Dendritic cell treated with granulocyte-macrophage colony-stimulating factor and Interleukin-4, amounts not matched to agents 40 ng/mL and 50 ng/mL, for 4 days (primary cell): ENCODE measurements at regions not wholly inside any gene's neighbourhood (a gene's known extent, or its start where the extent isn't known, plus 50 kb on each side); places are given as distances from the start of the nearest gene placed in this dataset.
"Not testable (repeated sequence)": the region's sequence is repeated elsewhere in the genome, so short reads cannot be mapped to it uniquely, and the experiment has no call there.

Source experiments
- H3K27ac Mint-ChIP-seq: one replicate; pipeline ENCODE4 v1.8.0; 2022; ENCODE audit warnings: mild to moderate bottlenecking, mixed read lengths
- H3K27me3 Mint-ChIP-seq: one replicate; pipeline ENCODE4 v1.8.0; 2022; ENCODE audit warnings: mild to moderate bottlenecking, mixed read lengths
- H3K36me3 Mint-ChIP-seq: one replicate; pipeline ENCODE4 v1.8.0; 2022; ENCODE audit warnings: low read depth, mixed read lengths
- H3K4me1 Mint-ChIP-seq: one replicate; pipeline ENCODE4 v1.8.0; 2022; ENCODE audit warnings: low read depth, mixed read lengths
- H3K4me3 Mint-ChIP-seq: one replicate; pipeline ENCODE4 v1.8.0; 2022; ENCODE audit warnings: mild to moderate bottlenecking, moderate library complexity, mixed read lengths
- H3K9me3 Mint-ChIP-seq: one replicate; pipeline ENCODE4 v1.8.0; 2022; ENCODE audit warnings: mixed read lengths
- intact Hi-C: fragments of 100-400 bp; cut with micrococcal nuclease; formaldehyde crosslinking; loops from one replicate; pipeline ENCODE4 v1.15.0; 2022

DNA sequence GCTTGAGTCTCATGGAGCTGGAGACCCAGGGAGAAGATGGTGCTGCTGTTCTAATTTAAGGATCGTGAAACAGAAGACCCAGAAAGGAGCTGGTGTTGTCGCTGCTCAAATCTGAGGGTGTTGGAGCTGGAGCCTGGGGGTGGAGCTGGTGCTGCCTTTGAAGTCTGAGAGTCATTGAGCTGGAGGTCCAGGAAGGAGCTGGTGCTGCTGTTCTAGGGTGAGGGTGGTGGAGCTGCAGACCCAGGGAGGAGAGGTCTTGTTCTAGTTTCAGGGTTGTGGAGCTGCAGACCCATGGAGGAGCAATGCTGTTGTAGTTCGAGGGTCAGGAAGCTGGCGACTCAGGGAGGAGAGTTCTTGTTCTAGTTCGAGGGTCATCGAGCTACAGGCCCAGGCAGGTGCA lies 84.1 kb upstream of the ZNF479 start:
- no peaks in the 10 kb centered on the region for H3K27me3 Mint-ChIP-seq

DNA sequence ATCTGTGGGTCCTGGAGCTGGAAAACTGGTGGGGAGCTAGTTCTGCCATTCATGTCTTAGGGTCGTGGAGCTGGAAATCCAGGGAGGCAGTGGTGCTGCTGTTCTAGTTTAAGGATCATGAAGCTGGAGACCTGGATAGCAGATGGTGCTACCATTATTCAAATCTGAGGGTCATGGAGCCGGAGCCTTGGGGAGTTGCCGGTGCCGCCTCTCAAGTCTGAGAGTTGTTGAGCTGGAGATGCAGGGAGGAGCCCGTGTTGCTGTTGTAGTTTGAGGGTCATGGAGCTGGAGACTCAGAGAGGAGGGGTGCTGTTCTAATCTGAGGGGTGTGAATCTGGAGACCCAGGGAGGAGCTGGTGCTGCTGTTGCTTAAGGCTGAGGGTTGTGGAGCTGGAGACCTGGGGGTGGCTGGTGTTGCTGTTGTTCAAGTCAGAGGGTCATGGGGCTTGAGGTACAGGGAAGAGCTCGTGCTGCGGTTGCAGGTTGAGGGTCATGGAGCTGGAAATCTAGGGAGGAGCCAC lies 86.0 kb upstream of the ZNF479 start:
- Mint-ChIP-seq H3K9me3 (peaks cover 82% of the 10 kb centered on the region), H3K27me3 (no peaks in the 10 kb centered on the region), H3K27ac (no peak overlapping the region), H3K4me1 (no peaks in the 10 kb centered on the region), H3K4me3 (no peak overlapping the region), H3K36me3 (no peaks in the 10 kb centered on the region)
- intact Hi-C loops: no loop called here

More for the DNA sequence above, 84.1 kb upstream of the ZNF479 start:
- H3K9me3 Mint-ChIP-seq: peaks cover 77% of the 10 kb centered on the region
- H3K4me1 Mint-ChIP-seq: no peaks in the 10 kb centered on the region
- no peak overlapping the region for H3K27ac Mint-ChIP-seq
- H3K36me3 Mint-ChIP-seq: no peaks in the 10 kb centered on the region
- H3K4me3 Mint-ChIP-seq: no peak overlapping the region
- intact Hi-C loops: no loop called here

DNA sequence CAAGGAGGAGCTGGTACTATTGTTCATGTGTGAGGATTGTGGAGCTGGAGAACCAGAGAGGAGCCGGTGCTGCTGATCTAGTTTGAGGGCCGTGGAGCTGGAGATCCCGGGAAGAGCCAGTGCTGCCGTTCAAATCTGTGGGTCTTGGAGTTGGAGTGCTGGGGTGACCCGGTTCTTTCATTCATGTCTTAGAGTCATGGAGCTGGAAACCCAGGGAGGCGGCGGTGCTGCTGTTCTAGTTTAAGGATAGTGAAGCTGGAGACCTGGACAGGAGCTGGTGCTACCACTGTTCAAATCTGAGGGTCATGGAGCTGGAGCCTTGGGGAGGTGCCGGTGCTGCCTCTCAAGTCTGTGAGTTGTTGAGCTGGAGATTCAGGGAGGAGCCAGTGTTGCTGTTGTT lies 88.5 kb upstream of the ZNF479 start:
- intact Hi-C loops: no loop called here
- Mint-ChIP-seq H3K4me1 (no peaks in the 10 kb centered on the region), H3K36me3 (no peaks in the 10 kb centered on the region), H3K27ac (no peak overlapping the region), H3K27me3 (no peaks in the 10 kb centered on the region), H3K4me3 (no peak overlapping the region), H3K9me3 (peaks cover 85% of the 10 kb centered on the region)

DNA sequence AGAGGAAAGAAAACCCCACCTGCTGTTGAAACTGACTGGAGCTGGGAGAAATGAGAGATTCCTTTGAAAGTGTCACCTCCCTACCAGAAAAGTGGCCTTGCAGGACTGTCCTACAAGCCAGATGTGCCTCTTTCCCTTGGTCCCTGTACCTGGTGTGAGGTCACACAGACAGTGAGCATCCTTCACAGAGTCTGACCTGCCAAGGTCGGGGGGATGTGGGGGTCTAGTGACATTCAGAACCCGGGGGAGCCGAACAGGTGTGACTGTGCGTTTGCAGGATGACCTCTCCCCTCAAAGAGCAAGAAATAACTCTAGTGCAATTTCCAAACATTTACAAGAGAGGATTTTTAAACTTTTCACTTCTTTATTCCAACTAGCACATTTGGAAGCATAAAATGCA lies 93.4 kb upstream of the ZNF479 start:
- intact Hi-C loops: no loop called here
- no peaks in the 10 kb centered on the region for H3K4me1 Mint-ChIP-seq
- no peak overlapping the region for H3K27ac Mint-ChIP-seq
- no peak overlapping the region for H3K4me3 Mint-ChIP-seq
- peaks cover 85% of the 10 kb centered on the region for H3K9me3 Mint-ChIP-seq
- no peaks in the 10 kb centered on the region for H3K36me3 Mint-ChIP-seq
- no peaks in the 10 kb centered on the region for H3K27me3 Mint-ChIP-seq

DNA sequence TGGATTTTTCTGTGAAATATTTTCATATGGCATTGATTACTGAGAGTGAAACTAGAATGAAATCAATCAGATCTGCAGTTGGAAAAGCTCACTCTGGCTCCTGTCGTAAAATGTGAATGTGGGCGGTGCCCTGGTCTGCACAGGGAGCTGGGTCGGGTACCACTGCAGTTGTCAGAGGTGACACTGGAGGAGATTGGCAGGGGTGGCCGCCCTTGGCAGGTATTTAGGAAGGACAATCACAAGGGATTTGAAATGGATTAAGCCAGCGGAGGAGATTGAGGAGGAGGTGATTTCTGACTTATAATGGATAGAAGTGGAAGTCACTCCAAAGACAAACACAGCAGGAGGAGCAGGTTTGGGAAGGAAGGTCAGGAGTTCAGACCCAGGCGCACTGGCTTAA lies 109.0 kb upstream of the ZNF479 start:
- H3K4me1 Mint-ChIP-seq, H3K27ac Mint-ChIP-seq, H3K4me3 Mint-ChIP-seq, intact Hi-C loops, H3K27me3 Mint-ChIP-seq, H3K36me3 Mint-ChIP-seq: not testable (repeated sequence)
- H3K9me3 Mint-ChIP-seq: peaks cover 79% of the 10 kb centered on the region

DNA sequence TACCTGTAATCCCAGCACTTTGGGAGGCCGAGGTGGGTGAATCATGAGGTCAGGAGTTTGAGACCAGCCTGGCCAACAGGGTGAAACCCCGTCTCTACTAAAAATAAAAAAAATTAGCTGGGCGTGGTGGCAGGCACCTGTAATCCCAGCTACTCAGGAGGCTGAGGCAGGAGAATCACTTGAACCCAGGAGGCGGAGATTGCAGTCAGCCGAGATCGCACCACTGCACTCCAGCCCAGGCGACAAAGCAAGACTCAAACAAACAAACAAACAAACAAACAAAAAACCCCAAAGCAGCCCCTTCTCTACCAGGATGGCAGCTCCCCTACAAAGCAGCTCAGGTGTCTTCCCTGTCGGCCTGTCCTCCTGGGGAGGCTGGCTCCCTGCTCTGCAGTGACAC lies 111.3 kb upstream of the ZNF479 start:
- H3K9me3 Mint-ChIP-seq: peaks cover 87% of the 10 kb centered on the region
- H3K4me1 Mint-ChIP-seq, intact Hi-C loops: not testable (repeated sequence)

DNA sequence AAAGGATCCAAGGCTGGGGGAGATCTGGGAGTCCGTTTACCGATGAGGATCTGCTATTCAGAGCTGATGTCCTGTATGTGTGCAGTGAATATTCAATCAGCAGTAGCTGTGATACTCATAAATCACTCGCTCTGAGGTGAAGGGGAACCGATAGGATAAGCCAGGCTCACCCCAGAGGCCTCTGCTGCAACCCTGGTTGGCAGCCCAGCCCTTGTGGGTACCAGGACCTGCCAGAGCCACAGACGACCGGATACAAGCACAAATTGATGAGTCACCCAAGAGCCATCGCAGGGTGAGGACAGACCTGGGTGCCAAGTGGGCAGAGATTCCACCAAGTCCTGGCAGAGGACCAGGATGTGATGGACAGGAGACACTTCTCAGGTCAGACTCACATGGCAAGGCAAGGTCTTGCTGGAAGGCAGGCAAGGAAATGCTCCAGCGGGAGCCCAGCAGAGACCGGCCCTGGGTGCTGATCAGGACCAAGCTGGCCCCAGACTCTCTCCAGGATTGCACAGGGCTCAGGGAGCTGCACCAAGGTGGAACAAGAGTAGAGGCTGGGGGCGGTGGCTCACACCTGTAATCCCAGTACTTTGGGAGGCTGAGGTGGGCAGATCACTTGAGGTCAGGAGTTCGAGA lies 112.2 kb upstream of the ZNF479 start:
- H3K4me1 Mint-ChIP-seq, H3K36me3 Mint-ChIP-seq, H3K27me3 Mint-ChIP-seq, H3K4me3 Mint-ChIP-seq, intact Hi-C loops, H3K27ac Mint-ChIP-seq: not testable (repeated sequence)
- H3K9me3 Mint-ChIP-seq: peaks cover 88% of the 10 kb centered on the region

More for the DNA sequence above, 111.3 kb upstream of the ZNF479 start:
- not testable (repeated sequence) for H3K36me3 Mint-ChIP-seq, H3K4me3 Mint-ChIP-seq, H3K27me3 Mint-ChIP-seq, H3K27ac Mint-ChIP-seq

DNA sequence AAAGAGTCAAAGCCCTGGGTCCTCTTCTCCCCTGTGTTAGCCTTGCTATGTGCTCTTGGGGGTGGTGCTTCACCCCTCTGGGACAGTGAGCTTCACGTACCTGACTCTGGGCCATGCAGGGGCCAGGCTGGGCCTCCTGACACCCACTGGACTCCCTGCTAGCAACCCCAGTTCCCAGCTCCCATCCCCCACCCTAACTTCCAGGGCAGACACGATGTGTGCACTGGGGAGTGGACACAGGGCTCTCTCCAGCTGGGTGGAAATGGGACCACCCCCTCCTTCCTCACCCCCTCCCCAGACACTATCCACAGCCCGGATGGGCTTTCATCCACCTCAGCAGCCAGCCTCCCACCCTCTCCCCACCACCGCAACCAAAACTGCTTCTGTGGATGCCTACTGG lies 113.0 kb upstream of the ZNF479 start:
- H3K27me3 Mint-ChIP-seq: no peaks in the 10 kb centered on the region
- no peaks in the 10 kb centered on the region for H3K36me3 Mint-ChIP-seq
- H3K9me3 Mint-ChIP-seq: peaks cover 95% of the 10 kb centered on the region
- no peak overlapping the region for H3K4me3 Mint-ChIP-seq
- H3K4me1 Mint-ChIP-seq: no peaks in the 10 kb centered on the region
- intact Hi-C loops: no loop called here
- no peak overlapping the region for H3K27ac Mint-ChIP-seq

DNA sequence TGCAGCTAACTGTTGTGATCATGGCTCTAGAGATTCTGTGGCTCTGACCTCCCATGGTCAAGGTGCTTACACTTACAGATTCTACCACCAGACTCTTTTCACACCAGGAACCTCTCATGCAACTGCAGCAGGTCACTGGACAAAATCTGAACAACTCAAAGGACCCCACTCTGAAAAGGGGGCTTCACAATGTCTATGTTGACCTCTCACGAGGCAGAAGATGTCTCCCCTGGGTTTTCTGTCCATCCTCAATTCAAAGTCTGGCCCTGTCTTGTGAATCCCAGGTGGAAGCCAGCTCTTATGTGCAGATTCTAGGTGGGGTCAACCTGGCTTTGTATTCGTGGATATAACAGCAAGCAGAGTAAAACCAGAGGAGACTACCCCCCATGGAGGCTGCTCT lies 118.6 kb upstream of the ZNF479 start:
- peaks cover 80% of the 10 kb centered on the region for H3K9me3 Mint-ChIP-seq
- intact Hi-C loops: no loop called here
- no peak overlapping the region for H3K27ac Mint-ChIP-seq

DNA sequence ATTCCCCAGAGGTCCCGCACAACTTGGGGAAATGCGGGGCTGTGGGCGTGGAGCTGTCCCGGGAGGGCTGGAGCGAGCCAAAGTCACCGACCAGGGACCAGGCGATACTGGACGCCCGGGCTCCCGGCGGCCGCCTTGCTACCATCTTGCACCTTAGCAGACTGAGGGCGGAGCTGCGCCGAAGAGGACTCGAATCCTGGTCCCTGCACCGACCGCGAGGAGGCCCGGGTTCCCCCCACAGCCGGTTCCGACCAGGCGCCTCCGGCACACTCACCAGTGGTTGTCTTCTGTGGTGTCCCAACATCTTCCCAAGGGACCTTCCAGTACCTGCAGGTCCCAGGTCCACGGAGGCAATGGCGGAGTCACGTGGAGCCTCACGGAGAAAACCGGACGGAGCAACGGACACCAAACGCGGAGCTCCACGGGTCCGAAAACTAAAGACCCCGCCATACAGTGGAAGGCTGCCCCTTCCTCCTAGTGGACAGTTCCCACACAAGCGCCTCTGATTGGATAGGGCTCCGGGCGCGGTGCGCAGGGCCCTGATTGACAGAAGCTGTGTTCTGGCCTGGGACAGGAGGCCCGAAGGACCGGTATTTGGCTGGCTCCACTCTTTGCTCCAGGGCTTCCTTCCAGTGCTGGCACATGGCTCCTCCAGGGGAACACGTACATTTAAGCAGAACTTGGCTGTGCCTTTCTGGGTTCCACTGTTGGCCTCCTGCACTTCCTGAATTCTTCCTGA lies 124.6 kb upstream of the ZNF479 start:
- intact Hi-C loops: no loop called here
- no peak overlapping the region for H3K27ac Mint-ChIP-seq
- H3K27me3 Mint-ChIP-seq: no peaks in the 10 kb centered on the region
- no peak overlapping the region for H3K4me3 Mint-ChIP-seq
- no peaks in the 10 kb centered on the region for H3K36me3 Mint-ChIP-seq
- H3K4me1 Mint-ChIP-seq: no peaks in the 10 kb centered on the region
- peaks cover 67% of the 10 kb centered on the region for H3K9me3 Mint-ChIP-seq

More for the DNA sequence above, 118.6 kb upstream of the ZNF479 start:
- H3K36me3 Mint-ChIP-seq: no peaks in the 10 kb centered on the region
- H3K4me3 Mint-ChIP-seq: no peak overlapping the region
- H3K4me1 Mint-ChIP-seq: no peaks in the 10 kb centered on the region
- no peaks in the 10 kb centered on the region for H3K27me3 Mint-ChIP-seq

DNA sequence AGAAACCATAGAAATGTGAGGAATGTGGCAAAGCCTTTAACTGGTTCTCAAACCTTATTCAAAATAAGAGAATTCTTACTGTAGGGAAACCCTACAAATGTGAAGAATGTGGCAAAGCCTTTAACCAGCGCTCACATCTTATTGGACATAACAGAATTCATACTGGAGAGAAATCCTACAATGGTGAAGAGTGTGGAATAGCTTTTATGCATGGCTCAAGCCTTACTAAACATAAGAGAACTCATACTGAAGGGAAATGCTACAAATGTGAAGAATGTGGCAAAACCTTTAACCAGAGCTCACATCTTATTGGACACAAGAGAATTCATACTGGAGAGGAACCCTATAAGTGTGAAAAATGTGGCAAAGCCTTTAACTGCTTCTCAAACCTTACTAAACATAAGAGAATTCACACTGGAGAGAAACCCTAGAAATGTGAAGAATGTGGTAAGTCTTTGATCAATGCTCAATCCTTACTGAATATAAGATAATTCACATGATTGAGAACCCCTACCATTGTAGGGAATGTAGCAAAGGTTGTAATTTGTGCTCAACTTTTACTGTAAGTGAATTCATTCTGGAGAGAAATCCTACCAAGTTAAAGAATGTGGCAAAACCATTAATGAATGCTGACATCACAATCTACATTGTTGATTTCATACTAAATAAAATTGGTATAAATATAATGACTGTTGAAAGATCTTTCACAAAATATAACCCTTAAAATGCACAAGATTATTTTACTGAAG lies 142.5 kb upstream of the ZNF479 start:
- Mint-ChIP-seq H3K36me3 (no peaks in the 10 kb centered on the region), H3K9me3 (peaks cover 72% of the 10 kb centered on the region), H3K4me1 (no peaks in the 10 kb centered on the region), H3K27me3 (no peaks in the 10 kb centered on the region), H3K4me3 (no peak overlapping the region), H3K27ac (no peak overlapping the region)
- intact Hi-C loops: no loop called here

DNA sequence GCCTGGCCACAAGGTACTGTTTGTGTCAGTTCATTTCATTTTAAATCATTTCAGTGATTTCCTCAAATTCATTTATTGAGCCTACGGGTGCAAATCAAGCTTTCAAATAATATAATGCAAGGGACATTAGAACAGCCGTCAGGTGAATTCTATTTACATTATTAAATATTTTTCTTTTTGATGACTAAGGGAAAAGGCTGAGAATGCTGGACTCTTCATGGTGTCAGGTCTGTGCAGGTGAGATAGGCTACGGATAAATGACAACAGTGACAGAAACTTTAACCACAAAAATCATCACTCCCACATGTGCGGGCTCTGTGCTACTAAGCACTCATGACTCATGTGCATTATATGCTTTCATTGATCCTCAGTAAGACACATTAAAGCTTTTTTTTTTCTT lies 149.2 kb upstream of the ZNF716 start:
- Mint-ChIP-seq H3K27me3 (no peaks in the 10 kb centered on the region), H3K4me1 (no peaks in the 10 kb centered on the region), H3K27ac (no peak overlapping the region), H3K36me3 (no peaks in the 10 kb centered on the region), H3K9me3 (peaks cover 55% of the 10 kb centered on the region), H3K4me3 (no peak overlapping the region)
- intact Hi-C loops: no loop called here

DNA sequence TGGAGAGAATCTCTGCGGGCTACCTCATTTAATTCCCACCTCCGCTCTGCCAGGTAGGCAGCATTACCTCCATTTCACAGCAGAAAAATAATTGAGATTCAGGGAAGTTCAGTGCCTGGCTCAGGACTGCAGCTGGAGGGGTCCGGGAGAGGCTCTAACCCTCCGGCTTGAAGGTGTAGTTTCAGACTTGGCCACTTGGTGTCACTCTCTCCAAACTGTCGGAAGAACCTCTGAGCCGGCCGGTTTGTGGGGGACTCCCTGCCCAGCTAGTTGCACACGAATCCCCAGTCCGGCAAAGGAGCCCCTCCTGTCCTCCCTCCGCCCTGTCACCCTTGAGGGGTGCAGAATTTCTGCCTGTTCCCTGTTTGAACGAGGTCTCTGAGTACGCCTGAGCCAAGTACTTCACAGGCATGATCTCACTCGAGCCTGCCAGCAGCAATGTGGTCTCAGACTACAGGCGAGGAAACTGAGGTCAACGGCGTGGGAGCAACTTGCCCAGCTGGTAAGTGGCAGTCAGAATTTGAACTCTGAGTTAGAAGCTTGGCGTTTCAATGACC lies 144.7 kb upstream of the ZNF716 start:
- Mint-ChIP-seq H3K4me3 (no peak overlapping the region), H3K36me3 (no peaks in the 10 kb centered on the region), H3K4me1 (no peaks in the 10 kb centered on the region), H3K27me3 (no peaks in the 10 kb centered on the region), H3K27ac (no peak overlapping the region), H3K9me3 (peaks cover 50% of the 10 kb centered on the region)
- intact Hi-C loops: no loop called here
